ENCODE measurements at regions not wholly inside any gene's neighbourhood (a gene's known extent, or its start where the extent isn't known, plus 50 kb on each side); places are given as distances from the start of the nearest gene placed in this dataset.

DNA sequence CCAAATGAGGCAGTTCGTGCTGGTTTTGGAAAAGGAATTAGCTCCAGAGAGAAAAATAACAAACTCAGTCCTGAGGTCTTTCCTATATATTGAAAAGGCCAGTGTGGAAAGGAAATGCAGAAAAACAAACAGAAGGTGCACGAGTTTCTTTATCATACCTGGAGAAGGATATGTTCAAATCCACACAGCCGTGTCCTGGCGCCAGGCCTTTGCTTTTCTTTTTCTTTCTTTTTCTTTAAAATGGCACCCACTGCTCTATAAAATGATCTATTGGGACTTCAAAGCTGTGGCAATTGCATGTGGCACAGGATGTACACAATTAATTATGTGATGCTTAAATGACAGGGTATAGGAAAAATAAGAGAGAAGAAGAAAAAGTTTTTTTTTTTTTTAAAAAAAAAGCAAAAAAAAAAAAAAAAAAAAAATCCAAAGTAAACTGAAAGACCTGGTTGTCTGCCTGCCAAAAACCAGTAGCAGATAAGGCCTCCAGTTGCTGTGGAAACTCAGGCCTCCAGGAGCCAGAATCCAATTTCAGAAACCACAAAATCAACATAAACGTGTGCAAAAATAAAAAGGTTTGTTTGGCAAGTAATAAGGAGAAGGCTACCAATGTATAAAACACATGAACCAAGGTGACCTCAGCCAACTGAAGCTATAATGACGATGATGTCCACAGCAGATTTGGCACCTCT, 957.6 kb upstream of the SOX9 start:
- TF ChIP-seq, protein P1, sequence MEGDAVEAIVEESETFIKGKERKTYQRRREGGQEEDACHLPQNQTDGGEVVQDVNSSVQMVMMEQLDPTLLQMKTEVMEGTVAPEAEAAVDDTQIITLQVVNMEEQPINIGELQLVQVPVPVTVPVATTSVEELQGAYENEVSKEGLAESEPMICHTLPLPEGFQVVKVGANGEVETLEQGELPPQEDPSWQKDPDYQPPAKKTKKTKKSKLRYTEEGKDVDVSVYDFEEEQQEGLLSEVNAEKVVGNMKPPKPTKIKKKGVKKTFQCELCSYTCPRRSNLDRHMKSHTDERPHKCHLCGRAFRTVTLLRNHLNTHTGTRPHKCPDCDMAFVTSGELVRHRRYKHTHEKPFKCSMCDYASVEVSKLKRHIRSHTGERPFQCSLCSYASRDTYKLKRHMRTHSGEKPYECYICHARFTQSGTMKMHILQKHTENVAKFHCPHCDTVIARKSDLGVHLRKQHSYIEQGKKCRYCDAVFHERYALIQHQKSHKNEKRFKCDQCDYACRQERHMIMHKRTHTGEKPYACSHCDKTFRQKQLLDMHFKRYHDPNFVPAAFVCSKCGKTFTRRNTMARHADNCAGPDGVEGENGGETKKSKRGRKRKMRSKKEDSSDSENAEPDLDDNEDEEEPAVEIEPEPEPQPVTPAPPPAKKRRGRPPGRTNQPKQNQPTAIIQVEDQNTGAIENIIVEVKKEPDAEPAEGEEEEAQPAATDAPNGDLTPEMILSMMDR (IDR thresholded peaks at IDR 0.05) = no peak
- no peak for TF ChIP-seq POLR2A (IDR thresholded peaks at IDR 0.05)

Data from Peyer's patch (tissue), 4 donors.